Endothelial cell (in vitro differentiated cells): ENCODE measurements at regions not wholly inside any gene's neighbourhood (a gene's known extent, or its start where the extent isn't known, plus 50 kb on each side); places are given as distances from the start of the nearest gene placed in this dataset.
A peak's percentile ranks its signal among the peaks of the same experiment; 100 is the strongest.

Experiments
- DNase-seq: peaks from one replicate; pipeline ENCODE4 v3.0.0; 2021; ENCODE audit warnings: low spot score
- H3K27ac Mint-ChIP-seq: one replicate; pipeline ENCODE4 v1.8.0; 2021; ENCODE audit warnings: mixed read lengths, inconsistent platforms; ENCODE audit not compliant: unreplicated experiment
- H3K27me3 Mint-ChIP-seq: one replicate; pipeline ENCODE4 v1.8.0; 2021; ENCODE audit warnings: mild to moderate bottlenecking, moderate library complexity, mixed read lengths, inconsistent platforms; ENCODE audit not compliant: unreplicated experiment
- H3K36me3 Mint-ChIP-seq: one replicate; pipeline ENCODE4 v1.8.0; 2021; ENCODE audit warnings: mild to moderate bottlenecking, low read depth, mixed read lengths, inconsistent platforms; ENCODE audit not compliant: unreplicated experiment
- H3K4me1 Mint-ChIP-seq: one replicate; pipeline ENCODE4 v1.8.0; 2021; ENCODE audit warnings: mild to moderate bottlenecking, mixed read lengths, inconsistent platforms; ENCODE audit not compliant: unreplicated experiment
- H3K4me3 Mint-ChIP-seq: one replicate; pipeline ENCODE4 v1.8.0; 2021; ENCODE audit warnings: mild to moderate bottlenecking, mixed read lengths, inconsistent platforms; ENCODE audit not compliant: unreplicated experiment
- H3K9me3 Mint-ChIP-seq: one replicate; pipeline ENCODE4 v1.8.0; 2021; ENCODE audit warnings: mixed read lengths, inconsistent platforms; ENCODE audit not compliant: unreplicated experiment
- TF ChIP-seq, protein P1 (sequence below): fragments of 200-600 bp; sonication (generic); IDR thresholded peaks from one replicate; pipeline ENCODE4 v1.5.0; 2021; ENCODE audit warnings: antibody characterized with exemption; ENCODE audit not compliant: unreplicated experiment

DNA sequence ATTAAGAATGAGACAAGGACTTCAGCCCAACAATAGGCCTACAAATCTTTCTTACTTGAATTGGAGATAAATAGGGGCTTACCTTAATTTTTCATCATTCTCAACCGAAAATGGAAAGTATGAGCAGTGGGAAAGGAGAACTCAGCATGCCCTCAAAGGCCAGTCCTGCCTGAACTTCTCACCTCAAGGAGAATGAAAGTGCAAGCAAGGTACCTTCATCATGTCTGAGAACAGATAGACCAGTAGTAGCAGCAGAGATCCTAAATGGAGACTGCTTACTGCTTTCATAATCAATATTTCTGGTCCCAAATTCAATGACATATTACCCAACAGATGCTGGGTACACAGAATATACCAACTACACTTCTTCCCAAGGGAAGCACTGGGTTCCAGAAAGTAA is 194.0 kb upstream of the SLITRK1 start:
- Mint-ChIP-seq H3K4me1 (no peaks in the 10 kb centered on the region), H3K27ac (no peak overlapping the region), H3K36me3 (no peaks in the 10 kb centered on the region), H3K9me3 (no peaks in the 10 kb centered on the region), H3K4me3 (no peak overlapping the region), H3K27me3 (no peaks in the 10 kb centered on the region)
- DNase-seq, result no peak
- TF ChIP-seq, protein P1, sequence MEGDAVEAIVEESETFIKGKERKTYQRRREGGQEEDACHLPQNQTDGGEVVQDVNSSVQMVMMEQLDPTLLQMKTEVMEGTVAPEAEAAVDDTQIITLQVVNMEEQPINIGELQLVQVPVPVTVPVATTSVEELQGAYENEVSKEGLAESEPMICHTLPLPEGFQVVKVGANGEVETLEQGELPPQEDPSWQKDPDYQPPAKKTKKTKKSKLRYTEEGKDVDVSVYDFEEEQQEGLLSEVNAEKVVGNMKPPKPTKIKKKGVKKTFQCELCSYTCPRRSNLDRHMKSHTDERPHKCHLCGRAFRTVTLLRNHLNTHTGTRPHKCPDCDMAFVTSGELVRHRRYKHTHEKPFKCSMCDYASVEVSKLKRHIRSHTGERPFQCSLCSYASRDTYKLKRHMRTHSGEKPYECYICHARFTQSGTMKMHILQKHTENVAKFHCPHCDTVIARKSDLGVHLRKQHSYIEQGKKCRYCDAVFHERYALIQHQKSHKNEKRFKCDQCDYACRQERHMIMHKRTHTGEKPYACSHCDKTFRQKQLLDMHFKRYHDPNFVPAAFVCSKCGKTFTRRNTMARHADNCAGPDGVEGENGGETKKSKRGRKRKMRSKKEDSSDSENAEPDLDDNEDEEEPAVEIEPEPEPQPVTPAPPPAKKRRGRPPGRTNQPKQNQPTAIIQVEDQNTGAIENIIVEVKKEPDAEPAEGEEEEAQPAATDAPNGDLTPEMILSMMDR, result no peak

DNA sequence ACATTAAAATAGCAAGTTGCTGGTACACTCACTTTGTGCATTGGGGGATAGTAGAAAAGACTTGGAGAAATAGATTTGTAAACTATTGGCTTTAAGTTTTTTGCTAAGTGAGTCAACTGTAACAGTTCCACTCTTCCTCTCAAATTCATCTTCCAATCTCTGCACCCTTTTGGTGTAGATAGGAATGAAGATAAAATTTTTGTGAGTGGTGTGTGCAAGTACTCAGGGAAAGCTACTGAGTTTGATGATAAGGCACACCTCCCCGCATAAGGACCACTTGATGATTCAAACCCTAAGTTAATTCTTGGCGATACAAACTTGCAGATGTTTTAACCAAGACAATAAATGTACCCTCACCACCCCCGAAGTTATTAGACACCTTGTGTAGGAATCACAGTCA is 168.3 kb upstream of the SLITRK1 start:
- no peaks in the 10 kb centered on the region for H3K27me3 Mint-ChIP-seq
- H3K4me1 Mint-ChIP-seq, result no peaks in the 10 kb centered on the region
- no peaks in the 10 kb centered on the region for H3K36me3 Mint-ChIP-seq
- no peak for DNase-seq
- H3K27ac Mint-ChIP-seq, result no peak overlapping the region
- H3K4me3 Mint-ChIP-seq, result no peak overlapping the region
- TF ChIP-seq, protein P1, result no peak
- H3K9me3 Mint-ChIP-seq, result no peaks in the 10 kb centered on the region

DNA sequence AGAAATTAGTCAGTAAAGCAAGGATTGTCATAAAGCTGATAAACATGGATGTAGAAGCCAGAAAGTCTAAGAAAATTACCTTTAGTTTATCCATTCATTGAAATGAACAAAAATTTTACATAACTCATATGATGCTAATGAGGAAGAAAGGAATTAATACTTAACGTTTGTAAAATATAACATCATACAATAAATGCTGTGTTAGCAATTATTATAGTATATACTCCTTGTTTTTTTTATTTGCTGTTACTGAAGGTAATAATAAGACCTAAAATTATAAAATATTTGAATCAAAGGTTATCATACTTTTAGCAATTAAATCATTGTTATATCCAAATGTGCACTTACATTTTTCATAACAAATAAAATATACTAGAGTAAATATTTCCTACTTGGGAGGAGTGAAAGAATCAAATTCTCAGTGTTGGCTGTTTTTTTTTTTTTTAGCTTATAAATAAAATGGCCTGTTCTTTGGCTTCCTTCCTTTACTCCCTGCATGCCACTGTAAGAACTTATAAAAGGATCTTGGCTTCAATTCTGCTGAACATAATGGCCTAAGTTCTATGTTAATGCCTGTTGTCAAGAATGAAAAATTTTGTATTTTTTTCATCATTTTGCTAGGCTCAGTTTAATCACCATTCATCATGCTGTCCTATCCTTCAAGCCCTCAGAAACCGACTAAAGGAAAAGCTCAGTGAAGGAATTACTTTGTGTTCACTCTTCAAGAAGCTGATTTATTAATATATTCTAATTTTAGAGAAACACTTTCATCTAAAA is 167.4 kb upstream of the SLITRK1 start:
- Mint-ChIP-seq H3K9me3 (no peaks in the 10 kb centered on the region), H3K36me3 (no peaks in the 10 kb centered on the region), H3K27me3 (no peaks in the 10 kb centered on the region), H3K27ac (no peak overlapping the region), H3K4me1 (no peaks in the 10 kb centered on the region), H3K4me3 (no peak overlapping the region)
- TF ChIP-seq, protein P1, result no peak
- DNase-seq, result no peak

DNA sequence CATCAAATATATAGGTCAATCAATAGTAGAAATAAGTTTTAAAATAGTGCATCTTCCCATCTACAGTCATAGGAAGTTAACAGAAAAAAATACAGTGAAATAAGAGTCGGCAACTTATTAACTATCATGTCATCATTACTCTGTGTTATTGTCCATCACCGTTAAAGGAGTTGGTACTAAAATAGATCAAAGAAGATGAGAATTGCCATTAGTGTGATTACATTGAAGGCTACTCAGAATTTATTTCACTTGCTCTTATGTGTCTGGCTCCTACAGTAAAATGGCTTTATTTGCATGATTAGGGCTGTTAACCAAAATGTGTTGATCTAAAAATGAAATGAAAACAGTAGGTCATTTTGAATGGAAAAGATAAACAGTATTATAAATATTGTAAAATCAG is 162.5 kb upstream of the SLITRK1 start:
- TF ChIP-seq, protein P1, result no peak
- DNase-seq, result no peak
- H3K27ac Mint-ChIP-seq, result no peak overlapping the region
- H3K4me1 Mint-ChIP-seq, result no peaks in the 10 kb centered on the region
- H3K27me3 Mint-ChIP-seq, result no peaks in the 10 kb centered on the region
- H3K9me3 Mint-ChIP-seq, result no peaks in the 10 kb centered on the region
- no peaks in the 10 kb centered on the region for H3K36me3 Mint-ChIP-seq
- no peak overlapping the region for H3K4me3 Mint-ChIP-seq

DNA sequence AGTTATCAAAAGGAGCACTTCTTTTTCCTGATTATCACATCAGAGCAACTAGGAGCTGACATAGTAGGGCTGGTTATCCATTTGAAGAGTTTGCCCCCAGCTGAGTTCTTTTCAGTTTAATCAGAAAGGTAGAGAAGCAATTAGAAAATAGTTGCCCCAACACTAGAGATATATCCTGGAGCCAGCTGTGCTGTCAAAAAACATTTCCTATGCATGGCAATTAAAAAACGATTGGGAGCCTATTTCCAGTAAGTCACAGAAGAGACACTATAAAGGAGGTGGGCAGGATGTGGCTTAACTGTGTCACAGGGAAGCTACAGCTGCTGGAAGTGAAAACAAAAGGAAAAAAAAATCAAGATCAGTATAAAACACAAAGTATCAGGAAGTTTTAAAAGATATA is 155.7 kb upstream of the SLITRK1 start:
- Mint-ChIP-seq H3K27me3 (no peaks in the 10 kb centered on the region), H3K27ac (peak overlapping the region; percentile 59), H3K4me3 (no peak overlapping the region), H3K36me3 (no peaks in the 10 kb centered on the region), H3K9me3 (no peaks in the 10 kb centered on the region), H3K4me1 (peaks cover 3% of the 10 kb centered on the region)
- no peak for DNase-seq
- TF ChIP-seq, protein P1, result no peak
